IMR-90 (cell line): ENCODE measurements at regions not wholly inside any gene's neighbourhood (a gene's known extent, or its start where the extent isn't known, plus 50 kb on each side); places are given as distances from the start of the nearest gene placed in this dataset.

Source experiments
- CEBPB ChIP-seq: IDR thresholded peaks from 2 replicates; pipeline ENCODE4 v1.6.1; 2012; ENCODE audit warnings: low read depth, low read length, improper control_type of control experiment
- MXI1 ChIP-seq: IDR thresholded peaks from 2 replicates; pipeline ENCODE4 v1.6.1; 2012; ENCODE audit warnings: low read depth, mild to moderate bottlenecking, low read length, moderate library complexity, borderline replicate concordance
- RFX5 ChIP-seq: IDR thresholded peaks from 2 replicates; pipeline ENCODE4 v1.8.0; 2012; ENCODE audit warnings: low read depth, mild to moderate bottlenecking, low read length, moderate library complexity
- TF ChIP-seq, protein P1 (sequence below): conservative IDR thresholded peaks from 2 replicates; pipeline ENCODE4 v1.5.1; 2012; ENCODE audit warnings: mild to moderate bottlenecking, low read depth, low read length, improper control_type of control experiment
- TF ChIP-seq, protein P2 (sequence below): fragments of 150-350 bp; IDR thresholded peaks from 2 replicates; pipeline ENCODE4 v1.6.1; 2017; ENCODE audit warnings: mild to moderate bottlenecking, antibody characterized with exemption, low read length, low read depth

- TF ChIP-seq, protein P1, sequence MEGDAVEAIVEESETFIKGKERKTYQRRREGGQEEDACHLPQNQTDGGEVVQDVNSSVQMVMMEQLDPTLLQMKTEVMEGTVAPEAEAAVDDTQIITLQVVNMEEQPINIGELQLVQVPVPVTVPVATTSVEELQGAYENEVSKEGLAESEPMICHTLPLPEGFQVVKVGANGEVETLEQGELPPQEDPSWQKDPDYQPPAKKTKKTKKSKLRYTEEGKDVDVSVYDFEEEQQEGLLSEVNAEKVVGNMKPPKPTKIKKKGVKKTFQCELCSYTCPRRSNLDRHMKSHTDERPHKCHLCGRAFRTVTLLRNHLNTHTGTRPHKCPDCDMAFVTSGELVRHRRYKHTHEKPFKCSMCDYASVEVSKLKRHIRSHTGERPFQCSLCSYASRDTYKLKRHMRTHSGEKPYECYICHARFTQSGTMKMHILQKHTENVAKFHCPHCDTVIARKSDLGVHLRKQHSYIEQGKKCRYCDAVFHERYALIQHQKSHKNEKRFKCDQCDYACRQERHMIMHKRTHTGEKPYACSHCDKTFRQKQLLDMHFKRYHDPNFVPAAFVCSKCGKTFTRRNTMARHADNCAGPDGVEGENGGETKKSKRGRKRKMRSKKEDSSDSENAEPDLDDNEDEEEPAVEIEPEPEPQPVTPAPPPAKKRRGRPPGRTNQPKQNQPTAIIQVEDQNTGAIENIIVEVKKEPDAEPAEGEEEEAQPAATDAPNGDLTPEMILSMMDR: no peak
- TF ChIP-seq CEBPB: no peak
- TF ChIP-seq, protein P2, sequence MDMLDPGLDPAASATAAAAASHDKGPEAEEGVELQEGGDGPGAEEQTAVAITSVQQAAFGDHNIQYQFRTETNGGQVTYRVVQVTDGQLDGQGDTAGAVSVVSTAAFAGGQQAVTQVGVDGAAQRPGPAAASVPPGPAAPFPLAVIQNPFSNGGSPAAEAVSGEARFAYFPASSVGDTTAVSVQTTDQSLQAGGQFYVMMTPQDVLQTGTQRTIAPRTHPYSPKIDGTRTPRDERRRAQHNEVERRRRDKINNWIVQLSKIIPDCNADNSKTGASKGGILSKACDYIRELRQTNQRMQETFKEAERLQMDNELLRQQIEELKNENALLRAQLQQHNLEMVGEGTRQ: no peak
- no peak for TF ChIP-seq RFX5
- TF ChIP-seq MXI1: no peak
Measured at GRCh38 chr4:173766171-173766600, 236.2 kb upstream of the HAND2 start.
